Neural progenitor cell (in vitro differentiated cells): ENCODE measurements at regions not wholly inside any gene's neighbourhood (a gene's known extent, or its start where the extent isn't known, plus 50 kb on each side); places are given as distances from the start of the nearest gene placed in this dataset.

Experiments used
- EZH2 ChIP-seq: fragments of 200-600 bp; sonication (generic); IDR thresholded peaks from 2 replicates; pipeline ENCODE4 v1.6.1; 2017; ENCODE audit warnings: antibody characterized with exemption, mild to moderate bottlenecking, moderate library complexity
- EZH2phosphoT487 ChIP-seq: fragments of 200-600 bp; sonication (generic); IDR thresholded peaks from 2 replicates; pipeline ENCODE4 v1.6.1; 2017; ENCODE audit warnings: antibody characterized with exemption
- TF ChIP-seq, protein P1 (sequence below): fragments of 200-600 bp; sonication (generic); IDR thresholded peaks from 2 replicates; pipeline ENCODE4 v1.5.1; 2017; ENCODE audit warnings: antibody characterized with exemption, mild to moderate bottlenecking

DNA sequence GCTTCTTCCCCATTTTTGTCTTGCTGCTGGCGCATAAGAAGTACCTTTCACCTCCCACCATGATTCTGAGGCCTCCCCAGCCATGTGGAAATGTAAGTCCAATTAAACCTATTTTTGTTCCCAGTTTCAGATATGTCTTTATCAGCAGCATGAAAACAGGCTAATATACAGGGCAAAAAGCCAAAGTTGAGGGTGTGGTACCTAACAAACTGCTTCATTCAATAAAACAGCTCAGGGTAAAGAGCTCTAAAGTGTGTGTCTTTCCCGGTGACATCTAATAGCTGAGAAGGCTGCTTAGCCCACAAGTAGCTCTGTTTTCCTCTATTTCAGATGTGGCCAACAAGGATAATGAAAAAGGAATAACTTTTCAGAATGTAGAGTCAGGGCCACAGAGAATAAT lies 76.7 kb upstream of the SLC8A3 start:
- TF ChIP-seq, protein P1, sequence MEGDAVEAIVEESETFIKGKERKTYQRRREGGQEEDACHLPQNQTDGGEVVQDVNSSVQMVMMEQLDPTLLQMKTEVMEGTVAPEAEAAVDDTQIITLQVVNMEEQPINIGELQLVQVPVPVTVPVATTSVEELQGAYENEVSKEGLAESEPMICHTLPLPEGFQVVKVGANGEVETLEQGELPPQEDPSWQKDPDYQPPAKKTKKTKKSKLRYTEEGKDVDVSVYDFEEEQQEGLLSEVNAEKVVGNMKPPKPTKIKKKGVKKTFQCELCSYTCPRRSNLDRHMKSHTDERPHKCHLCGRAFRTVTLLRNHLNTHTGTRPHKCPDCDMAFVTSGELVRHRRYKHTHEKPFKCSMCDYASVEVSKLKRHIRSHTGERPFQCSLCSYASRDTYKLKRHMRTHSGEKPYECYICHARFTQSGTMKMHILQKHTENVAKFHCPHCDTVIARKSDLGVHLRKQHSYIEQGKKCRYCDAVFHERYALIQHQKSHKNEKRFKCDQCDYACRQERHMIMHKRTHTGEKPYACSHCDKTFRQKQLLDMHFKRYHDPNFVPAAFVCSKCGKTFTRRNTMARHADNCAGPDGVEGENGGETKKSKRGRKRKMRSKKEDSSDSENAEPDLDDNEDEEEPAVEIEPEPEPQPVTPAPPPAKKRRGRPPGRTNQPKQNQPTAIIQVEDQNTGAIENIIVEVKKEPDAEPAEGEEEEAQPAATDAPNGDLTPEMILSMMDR = no peak
- TF ChIP-seq EZH2 (no peak), EZH2phosphoT487 (no peak)
